Suppressor macrophage treated with lipopolysaccharide for 1 hour (primary cell): ENCODE measurements at regions not wholly inside any gene's neighbourhood (a gene's known extent, or its start where the extent isn't known, plus 50 kb on each side); places are given as distances from the start of the nearest gene placed in this dataset.
"Not testable (repeated sequence)": the region's sequence is repeated elsewhere in the genome, so short reads cannot be mapped to it uniquely, and the experiment has no call there.

ENCODE experiments used
- DNase-seq, 3 donors: peaks; one replicate each; pipeline ENCODE4 v3.0.0-alpha.2; 2020 to 2022

GRCh38 chr13:72657379-72657778 is 70.0 kb downstream of the MZT1 start:
- DNase-seq, result no peak

GRCh38 chr13:72656357-72656756 is 71.1 kb downstream of the MZT1 start:
- no peak for DNase-seq

GRCh38 chr13:72653506-72653905 is 73.9 kb downstream of the MZT1 start:
- no peak for DNase-seq

- no peak for DNase-seq
Measured at GRCh38 chr13:72652681-72653080, 74.7 kb downstream of the MZT1 start.

GRCh38 chr13:72651144-72651543 is 76.3 kb downstream of the MZT1 start:
- peak in 2 of 3 donors; percentile 13 to 19 for DNase-seq

GRCh38 chr13:72650051-72650700 is 77.3 kb downstream of the MZT1 start:
- no peak for DNase-seq

- no peak for DNase-seq
Measured at GRCh38 chr13:72648513-72649065, 78.8 kb downstream of the MZT1 start.

GRCh38 chr13:72647422-72647821 is 80.0 kb downstream of the MZT1 start:
- DNase-seq, result no peak

- DNase-seq, result no peak
Measured at GRCh38 chr13:72645521-72645920, 81.9 kb downstream of the MZT1 start.

GRCh38 chr13:72643311-72643989 is 84.0 kb downstream of the MZT1 start:
- DNase-seq, result peak; percentile 76 to 87 (median 80)

GRCh38 chr13:72639377-72639776 is 88.1 kb downstream of the MZT1 start:
- no peak for DNase-seq

- DNase-seq, result no peak
Measured at GRCh38 chr13:72638059-72638815, 89.2 kb downstream of the MZT1 start.

GRCh38 chr13:72637561-72637960 is 89.9 kb downstream of the MZT1 start:
- no peak for DNase-seq

- no peak for DNase-seq
Measured at GRCh38 chr13:72634859-72635258, 92.6 kb downstream of the MZT1 start.

GRCh38 chr13:72622546-72622945 is 104.9 kb downstream of the MZT1 start:
- no peak for DNase-seq

GRCh38 chr13:72620874-72621273 is 106.6 kb downstream of the MZT1 start:
- DNase-seq, result no peak

- DNase-seq, result no peak
Measured at GRCh38 chr13:72617951-72618350, 109.5 kb downstream of the MZT1 start.

- DNase-seq, result no peak
Measured at GRCh38 chr13:72617186-72617585, 110.2 kb downstream of the MZT1 start.

GRCh38 chr13:72610251-72610891 is 117.1 kb downstream of the MZT1 start:
- not testable (repeated sequence) for DNase-seq

- DNase-seq, result no peak
Measured at GRCh38 chr13:72599178-72599743, 128.2 kb downstream of the MZT1 start.

- no peak for DNase-seq
Measured at GRCh38 chr13:72590091-72590740, 137.2 kb downstream of the MZT1 start.

GRCh38 chr13:72586518-72586917 is 140.9 kb downstream of the MZT1 start:
- DNase-seq, result no peak
